ENCODE measurements at regions not wholly inside any gene's neighbourhood (a gene's known extent, or its start where the extent isn't known, plus 50 kb on each side); places are given as distances from the start of the nearest gene placed in this dataset.

DNA sequence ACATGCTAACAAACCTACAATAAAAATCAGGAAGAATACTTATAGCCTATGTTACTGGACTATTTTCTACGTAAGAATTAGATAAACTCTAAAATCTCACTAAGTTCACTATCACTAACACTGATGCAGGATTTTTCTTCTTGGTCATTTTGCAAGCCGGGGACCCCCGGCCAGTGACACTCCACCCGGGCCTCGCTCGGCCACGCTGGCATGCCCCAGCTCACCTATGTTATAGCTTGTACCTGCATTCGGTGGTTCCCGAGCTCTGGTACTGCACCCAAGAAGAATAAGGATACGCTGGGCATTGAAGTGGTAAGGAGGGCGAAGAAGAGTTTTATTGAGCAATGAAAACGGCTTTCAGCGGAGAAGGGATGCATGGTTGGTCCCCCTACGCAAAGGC is 245.3 kb upstream of the NBEA start:
- TF ChIP-seq, protein P1, sequence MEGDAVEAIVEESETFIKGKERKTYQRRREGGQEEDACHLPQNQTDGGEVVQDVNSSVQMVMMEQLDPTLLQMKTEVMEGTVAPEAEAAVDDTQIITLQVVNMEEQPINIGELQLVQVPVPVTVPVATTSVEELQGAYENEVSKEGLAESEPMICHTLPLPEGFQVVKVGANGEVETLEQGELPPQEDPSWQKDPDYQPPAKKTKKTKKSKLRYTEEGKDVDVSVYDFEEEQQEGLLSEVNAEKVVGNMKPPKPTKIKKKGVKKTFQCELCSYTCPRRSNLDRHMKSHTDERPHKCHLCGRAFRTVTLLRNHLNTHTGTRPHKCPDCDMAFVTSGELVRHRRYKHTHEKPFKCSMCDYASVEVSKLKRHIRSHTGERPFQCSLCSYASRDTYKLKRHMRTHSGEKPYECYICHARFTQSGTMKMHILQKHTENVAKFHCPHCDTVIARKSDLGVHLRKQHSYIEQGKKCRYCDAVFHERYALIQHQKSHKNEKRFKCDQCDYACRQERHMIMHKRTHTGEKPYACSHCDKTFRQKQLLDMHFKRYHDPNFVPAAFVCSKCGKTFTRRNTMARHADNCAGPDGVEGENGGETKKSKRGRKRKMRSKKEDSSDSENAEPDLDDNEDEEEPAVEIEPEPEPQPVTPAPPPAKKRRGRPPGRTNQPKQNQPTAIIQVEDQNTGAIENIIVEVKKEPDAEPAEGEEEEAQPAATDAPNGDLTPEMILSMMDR (IDR thresholded peaks at IDR 0.05; ENCODE audit: low read depth, low read length): no peak
- TF ChIP-seq EZH2phosphoT487 (IDR thresholded peaks at IDR 0.05; ENCODE audit: low read depth): no peak

Measured in OCI-LY3 (cell line).